ENCODE measurements at regions not wholly inside any gene's neighbourhood (a gene's known extent, or its start where the extent isn't known, plus 50 kb on each side); places are given as distances from the start of the nearest gene placed in this dataset.

DNA sequence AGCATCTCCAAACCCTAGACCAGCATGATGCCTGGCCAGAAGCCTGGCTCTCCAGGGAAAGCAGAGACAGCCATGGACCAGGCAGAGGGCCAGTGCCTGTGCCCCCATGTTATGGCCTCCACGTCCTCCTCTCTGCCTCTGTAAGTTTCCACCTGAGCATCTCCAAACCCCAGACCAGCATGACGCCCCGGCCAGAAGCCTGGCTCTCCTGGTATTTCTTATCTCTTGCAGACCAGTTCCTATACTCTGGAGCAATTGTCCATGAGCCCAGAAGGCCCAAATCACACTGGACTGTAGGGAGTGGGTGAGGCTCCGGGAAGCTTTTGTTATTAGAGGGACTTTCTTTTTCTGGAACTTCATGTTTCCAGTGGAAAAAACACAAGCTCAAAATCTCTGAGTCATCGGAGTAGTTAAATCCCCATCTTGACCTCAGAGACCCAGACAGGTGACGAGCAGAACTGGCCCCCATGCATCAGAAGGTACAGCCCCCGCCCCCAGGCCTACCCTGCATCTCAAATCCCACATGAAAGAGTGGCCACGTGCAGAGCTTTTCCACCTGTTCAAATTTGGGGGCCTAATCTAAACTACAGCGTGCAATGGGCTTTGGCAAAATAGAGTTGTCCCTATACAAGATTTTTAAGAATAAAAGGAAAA lies 110.2 kb upstream of the FOXQ1 start:
- no peaks in the 10 kb centered on the region for H3K4me1 ChIP-seq (ENCODE audit: low read length)
- H3K27me3 ChIP-seq (replicated peaks; ENCODE audit: insufficient read depth, low read length): no peaks in the 10 kb centered on the region
- H3K4me3 ChIP-seq (ENCODE audit: low read length): no peak overlapping the region
- DNase-seq: no peak
- H3K36me3 ChIP-seq (replicated peaks; ENCODE audit: insufficient read depth, low read length): no peaks in the 10 kb centered on the region
- H3K9me2 ChIP-seq (replicated peaks; ENCODE audit: insufficient read depth, low read length): no peaks in the 10 kb centered on the region
- H3K27ac ChIP-seq (ENCODE audit: low read length): no peak overlapping the region
- no peak overlapping the region for H3K4me2 ChIP-seq (ENCODE audit: low read depth, low read length)
- H3K9me3 ChIP-seq (replicated peaks; ENCODE audit: insufficient read depth, low read length): no peaks in the 10 kb centered on the region
- TF ChIP-seq, protein P1, sequence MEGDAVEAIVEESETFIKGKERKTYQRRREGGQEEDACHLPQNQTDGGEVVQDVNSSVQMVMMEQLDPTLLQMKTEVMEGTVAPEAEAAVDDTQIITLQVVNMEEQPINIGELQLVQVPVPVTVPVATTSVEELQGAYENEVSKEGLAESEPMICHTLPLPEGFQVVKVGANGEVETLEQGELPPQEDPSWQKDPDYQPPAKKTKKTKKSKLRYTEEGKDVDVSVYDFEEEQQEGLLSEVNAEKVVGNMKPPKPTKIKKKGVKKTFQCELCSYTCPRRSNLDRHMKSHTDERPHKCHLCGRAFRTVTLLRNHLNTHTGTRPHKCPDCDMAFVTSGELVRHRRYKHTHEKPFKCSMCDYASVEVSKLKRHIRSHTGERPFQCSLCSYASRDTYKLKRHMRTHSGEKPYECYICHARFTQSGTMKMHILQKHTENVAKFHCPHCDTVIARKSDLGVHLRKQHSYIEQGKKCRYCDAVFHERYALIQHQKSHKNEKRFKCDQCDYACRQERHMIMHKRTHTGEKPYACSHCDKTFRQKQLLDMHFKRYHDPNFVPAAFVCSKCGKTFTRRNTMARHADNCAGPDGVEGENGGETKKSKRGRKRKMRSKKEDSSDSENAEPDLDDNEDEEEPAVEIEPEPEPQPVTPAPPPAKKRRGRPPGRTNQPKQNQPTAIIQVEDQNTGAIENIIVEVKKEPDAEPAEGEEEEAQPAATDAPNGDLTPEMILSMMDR (IDR thresholded peaks at IDR 0.05; ENCODE audit: low read length): no peak
- TF ChIP-seq EZH2 (optimal IDR thresholded peaks at IDR 0.05; ENCODE audit: low read depth, low read length) (no peak), EZH2phosphoT487 (IDR thresholded peaks at IDR 0.05; ENCODE audit: low read length) (no peak)
- no peaks in the 10 kb centered on the region for H3F3A ChIP-seq (ENCODE audit: insufficient read depth, low read length)
- H4K20me1 ChIP-seq (ENCODE audit: insufficient read depth, low read length): no peaks in the 10 kb centered on the region
- no peak overlapping the region for H2AFZ ChIP-seq (ENCODE audit: low read length)
- no peak overlapping the region for H3K9ac ChIP-seq (ENCODE audit: low read length)
- H3K79me2 ChIP-seq (ENCODE audit: low read length): no peaks in the 10 kb centered on the region

DNA sequence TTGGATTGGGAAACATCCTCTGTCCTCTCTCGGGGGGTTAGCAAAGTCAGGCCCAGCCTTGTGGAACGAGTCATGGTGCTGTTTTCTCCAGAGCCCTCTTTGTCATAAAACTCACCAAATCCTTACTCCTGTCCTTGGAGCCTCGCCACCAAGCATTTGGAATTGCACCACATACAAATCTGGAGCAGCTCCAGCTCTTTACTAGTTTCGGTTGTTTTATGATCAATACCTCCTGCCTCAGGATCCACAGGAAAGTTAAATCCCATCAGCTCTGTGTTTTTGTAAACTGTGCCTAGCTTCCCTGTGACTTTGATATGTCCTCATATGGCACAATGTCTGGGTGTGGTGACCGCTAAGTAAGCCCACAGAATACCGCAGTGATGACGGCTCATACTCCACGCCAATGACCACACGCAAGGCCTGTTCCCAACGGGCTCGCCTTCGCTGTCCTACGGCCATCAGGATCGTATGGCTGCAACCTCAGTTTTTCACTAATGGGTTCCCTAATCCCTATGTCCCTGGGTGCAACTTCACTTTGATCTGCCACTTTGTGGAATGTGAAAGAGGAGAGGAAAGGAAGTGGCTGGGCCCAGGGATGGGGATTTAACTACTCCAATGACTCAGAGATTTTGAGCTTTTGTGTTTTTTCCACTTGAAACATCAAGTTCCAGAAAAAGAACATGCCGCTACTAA lies 111.3 kb upstream of the FOXQ1 start:
- H3K9me2 ChIP-seq (replicated peaks; ENCODE audit: insufficient read depth, low read length): no peaks in the 10 kb centered on the region
- H3K27ac ChIP-seq (ENCODE audit: low read length): no peak overlapping the region
- no peak for DNase-seq
- no peak overlapping the region for H3K4me3 ChIP-seq (ENCODE audit: low read length)
- no peak overlapping the region for H2AFZ ChIP-seq (ENCODE audit: low read length)
- H3K4me2 ChIP-seq (ENCODE audit: low read depth, low read length): no peak overlapping the region
- H3F3A ChIP-seq (ENCODE audit: insufficient read depth, low read length): no peaks in the 10 kb centered on the region
- TF ChIP-seq, protein P1 (IDR thresholded peaks at IDR 0.05; ENCODE audit: low read length): no peak
- TF ChIP-seq EZH2 (optimal IDR thresholded peaks at IDR 0.05; ENCODE audit: low read depth, low read length): no peak
- no peak for TF ChIP-seq EZH2phosphoT487 (IDR thresholded peaks at IDR 0.05; ENCODE audit: low read length)
- no peaks in the 10 kb centered on the region for H4K20me1 ChIP-seq (ENCODE audit: insufficient read depth, low read length)
- H3K9me3 ChIP-seq (replicated peaks; ENCODE audit: insufficient read depth, low read length): no peaks in the 10 kb centered on the region
- no peaks in the 10 kb centered on the region for H3K79me2 ChIP-seq (ENCODE audit: low read length)
- H3K27me3 ChIP-seq (replicated peaks; ENCODE audit: insufficient read depth, low read length): no peaks in the 10 kb centered on the region
- no peaks in the 10 kb centered on the region for H3K4me1 ChIP-seq (ENCODE audit: low read length)
- H3K36me3 ChIP-seq (replicated peaks; ENCODE audit: insufficient read depth, low read length): no peaks in the 10 kb centered on the region
- no peak overlapping the region for H3K9ac ChIP-seq (ENCODE audit: low read length)

DNA sequence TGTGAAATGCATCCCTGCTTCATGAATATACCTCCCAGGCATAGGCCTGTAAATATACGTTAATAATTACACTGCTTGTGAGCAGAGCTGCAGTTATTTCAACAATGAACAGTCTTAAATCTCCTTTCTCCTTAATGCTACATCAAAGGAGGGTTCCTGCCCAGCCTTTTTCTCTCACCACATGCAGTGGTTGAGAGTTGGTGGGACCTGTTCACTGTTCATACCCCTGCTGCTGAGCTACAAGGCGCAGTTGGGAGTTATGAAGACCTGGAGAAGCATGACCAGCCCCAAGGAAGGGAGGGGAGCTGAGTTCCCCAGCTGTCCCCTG lies 111.9 kb upstream of the FOXQ1 start:
- TF ChIP-seq, protein P1 (IDR thresholded peaks at IDR 0.05; ENCODE audit: low read length): no peak
- no peak for TF ChIP-seq EZH2phosphoT487 (IDR thresholded peaks at IDR 0.05; ENCODE audit: low read length)
- no peak for TF ChIP-seq EZH2 (optimal IDR thresholded peaks at IDR 0.05; ENCODE audit: low read depth, low read length)
- H3K4me1 ChIP-seq (ENCODE audit: low read length): no peaks in the 10 kb centered on the region
- H3K79me2 ChIP-seq (ENCODE audit: low read length): no peaks in the 10 kb centered on the region
- H3K36me3 ChIP-seq (replicated peaks; ENCODE audit: insufficient read depth, low read length): no peaks in the 10 kb centered on the region
- no peak overlapping the region for H3K4me3 ChIP-seq (ENCODE audit: low read length)
- no peaks in the 10 kb centered on the region for H3K9me3 ChIP-seq (replicated peaks; ENCODE audit: insufficient read depth, low read length)
- no peak overlapping the region for H3K9ac ChIP-seq (ENCODE audit: low read length)
- no peak for DNase-seq
- H3K4me2 ChIP-seq (ENCODE audit: low read depth, low read length): no peak overlapping the region
- H3K27ac ChIP-seq (ENCODE audit: low read length): no peak overlapping the region
- H4K20me1 ChIP-seq (ENCODE audit: insufficient read depth, low read length): no peaks in the 10 kb centered on the region
- no peaks in the 10 kb centered on the region for H3F3A ChIP-seq (ENCODE audit: insufficient read depth, low read length)
- H3K9me2 ChIP-seq (replicated peaks; ENCODE audit: insufficient read depth, low read length): no peaks in the 10 kb centered on the region
- H3K27me3 ChIP-seq (replicated peaks; ENCODE audit: insufficient read depth, low read length): no peaks in the 10 kb centered on the region
- no peak overlapping the region for H2AFZ ChIP-seq (ENCODE audit: low read length)

Measured in MM.1S (cell line).